Activated naive CD8-positive, alpha-beta T cell treated with anti-CD3 and anti-CD28 coated beads for 36 hours (primary cell): ENCODE measurements at regions not wholly inside any gene's neighbourhood (a gene's known extent, or its start where the extent isn't known, plus 50 kb on each side); places are given as distances from the start of the nearest gene placed in this dataset.

ENCODE experiments used
- DNase-seq: peaks from one replicate; pipeline ENCODE4 v3.0.0; 2021
- H3K27ac Mint-ChIP-seq: one replicate; pipeline ENCODE4 v1.8.0; 2022; ENCODE audit warnings: mild to moderate bottlenecking, moderate library complexity, mixed read lengths
- H3K27me3 Mint-ChIP-seq: one replicate; pipeline ENCODE4 v1.8.0; 2022; ENCODE audit warnings: mild to moderate bottlenecking, mixed read lengths
- H3K36me3 Mint-ChIP-seq: one replicate; pipeline ENCODE4 v1.8.0; 2021; ENCODE audit warnings: mild to moderate bottlenecking, mixed read lengths
- H3K4me1 Mint-ChIP-seq: one replicate; pipeline ENCODE4 v1.8.0; 2021; ENCODE audit warnings: mixed read lengths
- H3K4me3 Mint-ChIP-seq: one replicate; pipeline ENCODE4 v1.8.0; 2022; ENCODE audit warnings: mild to moderate bottlenecking, moderate library complexity, mixed read lengths
- H3K9me3 Mint-ChIP-seq: one replicate; pipeline ENCODE4 v1.8.0; 2022; ENCODE audit warnings: mixed read lengths

GRCh38 chr11:119805663-119806062, 76.7 kb upstream of the NECTIN1 start:
- Mint-ChIP-seq H3K4me3 (no peak overlapping the region), H3K27ac (no peak overlapping the region), H3K36me3 (no peaks in the 10 kb centered on the region), H3K27me3 (no peaks in the 10 kb centered on the region), H3K9me3 (no peaks in the 10 kb centered on the region), H3K4me1 (no peaks in the 10 kb centered on the region)
- no peak for DNase-seq

GRCh38 chr11:119804698-119805097, 75.7 kb upstream of the NECTIN1 start:
- H3K4me1 Mint-ChIP-seq = no peaks in the 10 kb centered on the region
- no peak overlapping the region for H3K27ac Mint-ChIP-seq
- no peak for DNase-seq
- no peaks in the 10 kb centered on the region for H3K36me3 Mint-ChIP-seq
- H3K27me3 Mint-ChIP-seq = no peaks in the 10 kb centered on the region
- H3K4me3 Mint-ChIP-seq = no peak overlapping the region
- H3K9me3 Mint-ChIP-seq = no peaks in the 10 kb centered on the region

DNA sequence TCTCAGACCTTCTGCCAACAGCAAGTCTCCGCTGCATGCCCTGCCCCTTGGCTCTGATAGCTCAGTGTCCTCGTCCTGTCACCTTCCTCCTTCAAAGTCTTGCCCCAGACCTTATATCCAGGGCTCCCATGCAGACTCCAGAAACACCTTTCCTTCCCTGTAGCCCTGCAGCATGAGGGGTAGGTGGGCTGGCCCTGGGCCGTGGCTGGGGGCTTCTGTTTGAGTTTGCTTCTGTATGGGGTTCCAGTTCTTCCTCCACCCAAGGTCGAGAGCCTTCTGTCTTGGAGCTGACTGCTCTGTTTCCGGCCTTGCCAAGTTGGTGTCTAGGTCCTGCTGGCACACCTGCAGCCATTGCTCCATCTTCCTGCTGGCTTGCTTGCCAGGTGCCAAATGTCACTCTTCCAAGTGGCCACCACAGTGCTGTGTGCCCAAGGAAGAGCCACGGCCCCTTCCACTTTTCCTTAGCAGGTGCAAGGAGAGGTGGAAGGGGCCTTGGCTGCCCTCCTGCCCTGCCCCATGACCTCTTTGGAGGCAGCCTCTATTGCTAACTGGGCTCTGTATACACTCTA, 74.8 kb upstream of the NECTIN1 start:
- no peak for DNase-seq
- H3K4me1 Mint-ChIP-seq = no peaks in the 10 kb centered on the region
- H3K4me3 Mint-ChIP-seq = no peak overlapping the region
- no peak overlapping the region for H3K27ac Mint-ChIP-seq
- H3K36me3 Mint-ChIP-seq = no peaks in the 10 kb centered on the region
- H3K27me3 Mint-ChIP-seq = peaks cover 8% of the 10 kb centered on the region
- no peaks in the 10 kb centered on the region for H3K9me3 Mint-ChIP-seq

DNA sequence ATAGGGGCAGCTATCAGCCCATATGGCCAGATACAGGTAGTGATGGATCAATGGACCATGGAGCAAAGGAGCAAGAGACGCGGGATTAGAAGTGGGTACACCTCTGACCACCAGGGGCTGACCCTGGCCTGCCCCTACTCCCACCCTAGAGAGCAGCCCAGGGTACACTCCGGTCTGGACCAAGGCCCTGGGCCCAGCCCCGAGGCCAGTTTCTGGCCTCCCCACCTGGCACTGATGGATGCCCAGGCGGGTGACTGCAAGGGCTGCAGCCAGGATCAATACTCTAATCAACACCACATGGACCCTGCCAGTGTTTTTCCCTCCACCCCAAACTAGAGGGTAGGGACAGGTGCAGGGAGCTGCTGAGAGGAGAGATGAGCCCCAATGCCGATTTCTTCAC, 74.1 kb upstream of the NECTIN1 start:
- H3K4me3 Mint-ChIP-seq = no peak overlapping the region
- no peaks in the 10 kb centered on the region for H3K36me3 Mint-ChIP-seq
- no peaks in the 10 kb centered on the region for H3K4me1 Mint-ChIP-seq
- no peaks in the 10 kb centered on the region for H3K9me3 Mint-ChIP-seq
- DNase-seq = no peak
- H3K27ac Mint-ChIP-seq = no peak overlapping the region
- peaks cover 8% of the 10 kb centered on the region for H3K27me3 Mint-ChIP-seq

- H3K27ac Mint-ChIP-seq = no peak overlapping the region
- H3K36me3 Mint-ChIP-seq = no peaks in the 10 kb centered on the region
Measured at GRCh38 chr11:119802670-119803069, 73.7 kb upstream of the NECTIN1 start.

GRCh38 chr11:119800619-119801018, 71.6 kb upstream of the NECTIN1 start:
- Mint-ChIP-seq H3K4me1 (no peaks in the 10 kb centered on the region), H3K27me3 (peaks cover 8% of the 10 kb centered on the region), H3K9me3 (no peaks in the 10 kb centered on the region), H3K4me3 (no peak overlapping the region), H3K36me3 (no peaks in the 10 kb centered on the region), H3K27ac (no peak overlapping the region)
- no peak for DNase-seq

More at GRCh38 chr11:119802670-119803069, 73.7 kb upstream of the NECTIN1 start:
- no peak overlapping the region for H3K4me3 Mint-ChIP-seq
- H3K27me3 Mint-ChIP-seq = peaks cover 8% of the 10 kb centered on the region
- H3K4me1 Mint-ChIP-seq = no peaks in the 10 kb centered on the region
- DNase-seq = no peak
- H3K9me3 Mint-ChIP-seq = no peaks in the 10 kb centered on the region

GRCh38 chr11:119800171-119800570, 71.2 kb upstream of the NECTIN1 start:
- no peaks in the 10 kb centered on the region for H3K36me3 Mint-ChIP-seq
- no peak overlapping the region for H3K4me3 Mint-ChIP-seq
- DNase-seq = no peak
- H3K4me1 Mint-ChIP-seq = no peaks in the 10 kb centered on the region
- H3K9me3 Mint-ChIP-seq = no peaks in the 10 kb centered on the region
- H3K27ac Mint-ChIP-seq = no peak overlapping the region
- peaks cover 8% of the 10 kb centered on the region for H3K27me3 Mint-ChIP-seq

DNA sequence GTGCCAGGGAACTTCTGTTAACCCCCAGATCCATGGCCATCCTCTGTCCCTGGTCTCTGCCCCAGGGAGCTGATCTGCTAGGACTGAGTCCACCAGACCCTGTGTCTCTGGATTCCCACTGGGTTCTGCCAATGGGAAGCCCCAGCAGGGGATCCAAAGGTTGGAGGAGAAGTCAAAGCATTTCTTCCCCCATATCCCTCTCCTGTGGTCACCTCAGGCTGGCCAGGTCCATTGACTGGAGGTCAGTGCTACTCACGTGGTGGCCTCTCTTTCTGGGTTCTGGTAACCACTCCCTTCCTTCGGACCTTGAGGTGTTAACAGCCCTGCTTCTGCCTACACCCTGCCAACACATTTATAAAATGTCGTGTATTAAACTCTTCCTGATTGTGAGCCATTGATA, 69.7 kb upstream of the NECTIN1 start:
- Mint-ChIP-seq H3K27me3 (peaks cover 8% of the 10 kb centered on the region), H3K36me3 (no peaks in the 10 kb centered on the region), H3K4me1 (no peaks in the 10 kb centered on the region), H3K4me3 (no peak overlapping the region), H3K27ac (no peak overlapping the region), H3K9me3 (no peaks in the 10 kb centered on the region)
- DNase-seq = no peak

GRCh38 chr11:119797736-119798135, 68.7 kb upstream of the NECTIN1 start:
- peaks cover 8% of the 10 kb centered on the region for H3K27me3 Mint-ChIP-seq
- no peak overlapping the region for H3K4me3 Mint-ChIP-seq
- H3K36me3 Mint-ChIP-seq = no peaks in the 10 kb centered on the region
- H3K9me3 Mint-ChIP-seq = no peaks in the 10 kb centered on the region
- DNase-seq = no peak
- no peaks in the 10 kb centered on the region for H3K4me1 Mint-ChIP-seq
- no peak overlapping the region for H3K27ac Mint-ChIP-seq

DNA sequence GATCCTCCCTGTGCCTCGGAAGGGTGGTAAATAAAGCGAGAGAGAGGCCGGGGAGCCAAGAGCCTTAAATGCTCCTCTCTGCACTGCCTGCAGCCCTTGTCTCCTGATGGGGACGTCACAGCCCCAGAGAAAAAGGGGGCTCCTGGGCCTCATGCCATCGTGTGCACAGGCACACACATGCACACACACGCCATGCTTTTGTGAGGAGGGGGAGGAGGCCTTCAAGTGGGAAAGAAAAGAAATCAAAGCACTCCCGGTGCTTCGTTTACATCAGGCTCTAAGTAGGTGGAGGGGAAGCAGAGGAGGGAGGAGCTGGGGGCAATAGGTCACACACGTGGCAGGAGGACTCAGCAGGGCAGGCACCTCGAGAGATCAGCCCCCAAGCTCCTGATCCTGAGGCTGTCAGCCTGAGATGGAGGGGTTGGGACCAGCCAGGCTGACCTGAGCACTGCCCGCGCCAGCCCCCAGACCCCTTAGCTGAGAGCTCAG, 68.2 kb upstream of the NECTIN1 start:
- no peaks in the 10 kb centered on the region for H3K36me3 Mint-ChIP-seq
- H3K9me3 Mint-ChIP-seq = no peaks in the 10 kb centered on the region
- H3K4me3 Mint-ChIP-seq = no peak overlapping the region

GRCh38 chr11:119796363-119797060, 67.5 kb upstream of the NECTIN1 start:
- Mint-ChIP-seq H3K27ac (no peak overlapping the region), H3K36me3 (no peaks in the 10 kb centered on the region), H3K27me3 (peaks cover 8% of the 10 kb centered on the region), H3K9me3 (no peaks in the 10 kb centered on the region), H3K4me3 (no peak overlapping the region), H3K4me1 (no peaks in the 10 kb centered on the region)
- no peak for DNase-seq

More for the DNA sequence above, 68.2 kb upstream of the NECTIN1 start:
- Mint-ChIP-seq H3K27ac (no peak overlapping the region), H3K27me3 (peaks cover 8% of the 10 kb centered on the region), H3K4me1 (no peaks in the 10 kb centered on the region)
- no peak for DNase-seq

DNA sequence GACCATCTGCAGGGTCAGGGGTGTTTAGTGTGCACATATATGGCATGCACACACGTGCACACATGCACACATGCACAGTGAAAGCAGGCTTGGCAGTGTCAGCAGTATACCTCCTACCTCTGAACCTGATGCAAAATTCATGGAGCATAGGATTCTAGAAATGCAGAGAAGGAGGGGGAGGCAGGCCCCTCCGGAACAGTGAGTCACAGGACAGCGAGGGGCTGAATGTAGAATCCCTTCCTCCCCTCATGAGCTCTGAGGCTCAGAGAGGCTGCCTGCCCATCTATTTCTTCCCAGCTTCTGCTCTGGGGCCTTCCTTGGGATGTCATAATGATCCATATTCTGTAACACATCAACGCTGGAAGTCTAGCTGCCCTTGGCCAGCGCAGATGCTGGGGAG, 66.7 kb upstream of the NECTIN1 start:
- H3K27ac Mint-ChIP-seq = no peak overlapping the region
- no peaks in the 10 kb centered on the region for H3K9me3 Mint-ChIP-seq
- H3K4me1 Mint-ChIP-seq = no peaks in the 10 kb centered on the region

DNA sequence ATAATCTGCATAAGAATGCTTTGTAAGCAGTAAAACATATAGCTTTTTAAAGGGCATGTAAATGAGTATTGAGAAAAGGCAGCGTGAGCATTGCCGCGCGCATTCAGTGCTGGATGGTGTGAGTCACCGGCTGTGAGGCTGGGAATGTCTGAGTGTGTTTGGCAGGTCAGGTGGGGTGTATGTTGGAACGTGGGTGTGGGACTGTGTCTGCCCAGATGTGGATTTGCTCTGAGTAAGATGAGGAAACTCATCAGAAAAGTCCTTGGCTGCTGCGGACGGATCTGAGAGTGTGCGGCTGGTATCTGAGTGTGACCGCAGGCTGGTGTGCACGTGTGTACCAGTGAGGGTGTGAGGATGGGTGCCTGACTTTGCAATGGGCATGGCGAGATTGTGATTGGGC, 66.2 kb upstream of the NECTIN1 start:
- DNase-seq = no peak
- Mint-ChIP-seq H3K36me3 (no peaks in the 10 kb centered on the region), H3K27ac (no peak overlapping the region), H3K27me3 (peaks cover 15% of the 10 kb centered on the region), H3K4me1 (no peaks in the 10 kb centered on the region), H3K4me3 (no peak overlapping the region), H3K9me3 (no peaks in the 10 kb centered on the region)

More for the DNA sequence above, 66.7 kb upstream of the NECTIN1 start:
- peaks cover 12% of the 10 kb centered on the region for H3K27me3 Mint-ChIP-seq
- no peak for DNase-seq
- no peak overlapping the region for H3K4me3 Mint-ChIP-seq
- H3K36me3 Mint-ChIP-seq = no peaks in the 10 kb centered on the region

DNA sequence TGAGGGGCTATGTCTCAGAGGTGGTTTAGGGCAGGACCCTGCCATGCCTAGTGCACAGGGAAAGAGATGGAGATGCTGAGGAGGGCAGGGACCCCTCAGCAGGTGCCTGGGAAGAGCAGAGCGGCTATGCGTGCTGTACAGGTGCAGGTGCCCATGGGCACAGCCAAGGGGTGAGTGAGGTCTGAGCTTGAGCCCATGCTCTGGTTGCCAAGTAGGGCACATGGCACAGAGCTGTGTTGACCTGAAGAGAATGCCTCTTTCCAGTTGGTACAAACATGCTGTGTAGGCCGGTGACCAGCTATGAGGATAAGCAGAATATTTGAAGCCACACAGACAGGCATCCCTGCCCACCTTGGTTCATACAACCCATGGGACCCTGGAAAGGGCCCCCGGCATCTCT, 65.8 kb upstream of the NECTIN1 start:
- no peak overlapping the region for H3K27ac Mint-ChIP-seq
- peaks cover 16% of the 10 kb centered on the region for H3K27me3 Mint-ChIP-seq
- H3K36me3 Mint-ChIP-seq = no peaks in the 10 kb centered on the region
- no peak for DNase-seq
- no peaks in the 10 kb centered on the region for H3K4me1 Mint-ChIP-seq
- no peaks in the 10 kb centered on the region for H3K9me3 Mint-ChIP-seq
- no peak overlapping the region for H3K4me3 Mint-ChIP-seq

GRCh38 chr11:119794141-119794665, 65.2 kb upstream of the NECTIN1 start:
- no peaks in the 10 kb centered on the region for H3K36me3 Mint-ChIP-seq
- H3K27ac Mint-ChIP-seq = no peak overlapping the region
- DNase-seq = no peak
- peaks cover 12% of the 10 kb centered on the region for H3K27me3 Mint-ChIP-seq
- H3K4me1 Mint-ChIP-seq = no peaks in the 10 kb centered on the region
- H3K4me3 Mint-ChIP-seq = no peak overlapping the region
- no peaks in the 10 kb centered on the region for H3K9me3 Mint-ChIP-seq
